HG02938 (cell line): ENCODE measurements at regions not wholly inside any gene's neighbourhood (a gene's known extent, or its start where the extent isn't known, plus 50 kb on each side); places are given as distances from the start of the nearest gene placed in this dataset.
"Not testable (repeated sequence)": the region's sequence is repeated elsewhere in the genome, so short reads cannot be mapped to it uniquely, and the experiment has no call there.

Source experiments
- ATAC-seq: cut with Tn5 transposase; IDR thresholded peaks from one replicate; pipeline ENCODE4 v1.9.1; 2021; ENCODE audit warnings: mild to moderate bottlenecking, moderate library complexity; ENCODE audit not compliant: unreplicated experiment

- no peak for ATAC-seq
These were observed 147.2 kb downstream of the SEM1 start for GRCh38 chr7:96562458-96562857.

DNA sequence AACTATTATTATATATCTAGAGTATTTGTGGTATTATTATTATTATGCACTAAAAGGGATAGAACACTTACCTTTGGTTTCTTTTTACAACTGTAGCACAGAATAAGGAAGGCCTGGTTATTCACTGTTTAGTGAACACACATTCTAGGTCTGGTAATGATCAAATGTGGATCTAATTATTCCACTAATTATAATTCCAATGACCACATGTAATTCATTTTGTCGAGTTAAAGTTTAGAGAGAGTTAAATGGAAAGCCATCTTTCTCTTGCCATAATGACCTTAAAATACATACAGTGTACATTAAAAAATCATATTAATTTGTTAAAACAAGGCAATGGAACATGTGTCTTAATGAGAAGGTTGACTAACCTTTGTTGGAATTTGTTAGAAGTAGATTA lies 147.8 kb downstream of the SEM1 start:
- ATAC-seq = no peak

DNA sequence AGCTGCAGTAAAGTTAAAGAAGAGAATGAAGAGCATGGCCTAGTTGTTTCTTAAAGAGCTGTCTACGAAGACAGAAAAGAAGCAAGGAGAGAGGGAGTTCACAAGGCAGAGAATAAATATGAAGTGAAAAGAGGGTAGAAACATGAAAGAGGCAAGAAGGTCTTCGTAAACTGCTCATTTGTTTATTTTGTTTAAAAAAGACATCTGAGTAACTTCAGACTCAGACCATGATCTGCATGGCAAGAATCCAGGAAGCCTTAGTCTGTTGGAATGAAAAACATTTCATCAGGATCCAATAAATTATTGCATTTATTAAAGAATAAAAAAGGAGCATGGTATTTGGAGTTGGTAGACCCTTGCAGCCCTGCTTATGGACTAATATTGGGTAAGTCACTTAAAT lies 151.1 kb downstream of the SEM1 start:
- no peak for ATAC-seq

GRCh38 chr7:96558093-96558492 lies 151.6 kb downstream of the SEM1 start:
- no peak for ATAC-seq

DNA sequence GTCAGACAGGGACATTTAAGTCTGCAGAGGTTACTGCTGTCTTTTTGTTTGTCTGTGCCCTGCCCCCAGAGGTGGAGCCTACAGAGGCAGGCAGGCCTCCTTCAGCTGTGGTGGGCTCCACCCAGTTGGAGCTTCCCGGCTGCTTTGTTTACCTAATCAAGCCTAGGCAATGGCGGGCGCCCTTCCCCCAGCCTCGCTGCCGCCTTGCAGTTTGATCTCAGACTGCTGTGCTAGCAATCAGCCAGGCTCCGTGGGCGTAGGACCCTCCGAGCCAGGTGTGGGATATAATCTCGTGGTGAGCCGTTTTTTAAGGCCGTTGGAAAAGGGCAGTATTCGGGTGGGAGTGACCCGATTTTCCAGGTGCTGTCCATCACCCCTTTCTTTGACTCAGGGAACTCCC lies 152.0 kb downstream of the SEM1 start:
- not testable (repeated sequence) for ATAC-seq

- ATAC-seq = no peak
These were observed 161.0 kb downstream of the SEM1 start for GRCh38 chr7:96548664-96549063.

GRCh38 chr7:96547371-96547811 lies 162.3 kb downstream of the SEM1 start:
- no peak for ATAC-seq

DNA sequence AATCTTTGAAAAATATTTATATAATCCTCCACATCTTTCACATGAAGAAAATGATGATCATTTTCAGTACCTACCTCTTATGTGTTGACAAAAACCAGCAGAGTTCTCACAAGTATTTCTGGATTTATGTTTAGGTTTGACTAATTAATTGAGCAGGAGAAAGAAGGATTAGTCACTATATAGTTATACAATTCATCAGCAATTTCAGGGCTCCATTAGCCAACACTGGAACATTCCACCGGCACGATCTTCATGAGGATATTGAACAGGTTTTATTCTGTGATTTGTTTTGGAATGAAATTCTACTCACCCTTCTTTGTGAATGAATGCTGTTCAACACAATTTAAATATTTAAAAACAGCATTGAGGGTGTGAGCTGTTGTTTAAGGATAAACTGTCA lies 163.2 kb downstream of the SEM1 start:
- ATAC-seq = no peak

- no peak for ATAC-seq
These were observed 170.2 kb downstream of the SEM1 start for GRCh38 chr7:96539471-96539870.

DNA sequence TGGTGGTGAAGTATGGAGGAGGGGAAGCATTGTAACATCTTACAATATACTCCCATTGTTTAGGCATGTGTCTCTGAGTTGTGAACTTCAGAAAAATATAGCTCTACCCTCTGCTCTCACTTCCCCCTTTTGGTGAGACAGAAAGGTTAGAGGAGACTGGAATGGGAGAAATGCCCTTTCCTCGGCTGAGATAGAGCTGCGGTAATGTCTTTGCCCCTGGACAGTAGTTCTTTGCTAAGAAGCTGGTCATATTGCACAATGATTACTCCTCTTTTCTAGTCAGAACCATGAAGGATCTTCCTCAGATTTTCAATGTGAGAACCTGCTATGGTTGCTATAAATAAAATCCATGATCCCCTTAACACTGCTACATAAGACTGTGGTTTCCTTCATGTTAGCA lies 171.0 kb downstream of the SEM1 start:
- ATAC-seq = no peak

- no peak for ATAC-seq
These were observed 175.4 kb downstream of the SEM1 start for GRCh38 chr7:96534221-96534620.

DNA sequence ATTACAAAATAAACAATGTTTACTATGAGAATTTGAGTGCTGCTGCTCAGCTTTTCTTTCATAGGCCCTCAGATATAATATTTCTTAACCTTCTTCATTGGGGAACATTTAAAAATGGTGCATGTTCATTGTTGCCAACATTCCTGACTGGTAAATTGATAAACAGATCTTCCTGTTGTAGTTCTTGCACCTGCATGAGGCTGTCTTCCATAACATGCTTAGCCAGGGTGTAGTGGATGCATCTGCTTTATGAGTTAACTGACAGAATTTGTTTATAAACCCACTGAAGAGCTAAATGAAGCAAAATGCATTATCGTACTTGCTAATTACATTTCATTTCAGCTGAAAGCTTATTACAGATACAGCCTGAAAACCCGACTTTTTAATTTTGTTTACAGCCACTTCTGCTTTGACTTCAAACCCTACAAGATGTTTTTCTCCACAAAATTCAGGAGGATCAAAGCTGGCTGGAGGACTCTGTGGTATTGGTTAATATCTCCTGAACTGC lies 177.2 kb downstream of the SEM1 start:
- ATAC-seq = no peak

- no peak for ATAC-seq
These were observed 178.3 kb downstream of the SEM1 start for GRCh38 chr7:96531331-96531730.

GRCh38 chr7:96530786-96531185 lies 178.9 kb downstream of the SEM1 start:
- no peak for ATAC-seq

- ATAC-seq = no peak
These were observed 182.4 kb downstream of the SEM1 start for GRCh38 chr7:96527133-96527827.

- no peak for ATAC-seq
These were observed 183.2 kb downstream of the SEM1 start for GRCh38 chr7:96526496-96526895.

GRCh38 chr7:96521068-96521894 lies 188.4 kb downstream of the SEM1 start:
- ATAC-seq = no peak

- ATAC-seq = no peak
These were observed 186.5 kb upstream of the SLC25A13 start for GRCh38 chr7:96508371-96508770.

DNA sequence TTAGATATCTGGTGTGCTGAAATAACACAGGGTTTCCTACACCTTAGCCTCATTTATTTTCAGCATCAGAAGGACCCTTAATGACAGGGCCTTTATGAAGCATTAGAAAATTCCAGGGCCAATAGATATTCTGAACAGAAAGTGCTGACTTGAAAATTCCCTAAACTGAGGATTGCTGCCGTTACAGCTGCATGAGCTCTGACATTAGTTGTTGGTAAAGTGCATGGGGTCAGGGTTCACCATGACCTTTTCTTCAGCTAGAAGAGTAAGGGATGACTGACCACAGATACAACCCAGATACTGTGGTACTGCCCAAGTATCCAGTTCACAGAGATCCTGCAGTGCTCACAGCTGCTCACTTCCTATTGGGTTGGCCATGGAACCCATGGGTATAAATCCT lies 181.7 kb upstream of the SLC25A13 start:
- no peak for ATAC-seq

DNA sequence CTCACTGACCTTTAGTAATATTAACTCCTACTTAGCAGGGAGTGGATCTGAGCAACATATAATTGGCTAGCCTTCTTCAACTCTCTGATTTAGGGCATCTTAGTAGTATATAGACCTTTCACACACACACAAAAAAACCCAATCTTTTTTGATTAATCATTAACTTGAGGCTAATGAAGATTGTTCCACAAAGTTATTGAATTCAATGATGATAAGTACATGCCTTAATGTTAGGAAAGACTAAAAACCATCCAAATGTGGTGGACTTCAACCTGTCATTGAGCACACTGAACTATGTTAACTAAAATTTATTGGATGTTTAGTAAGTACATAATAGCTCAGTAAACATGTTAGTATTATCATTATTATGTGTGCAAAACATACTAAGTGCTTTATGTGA lies 179.4 kb upstream of the SLC25A13 start:
- ATAC-seq = no peak

DNA sequence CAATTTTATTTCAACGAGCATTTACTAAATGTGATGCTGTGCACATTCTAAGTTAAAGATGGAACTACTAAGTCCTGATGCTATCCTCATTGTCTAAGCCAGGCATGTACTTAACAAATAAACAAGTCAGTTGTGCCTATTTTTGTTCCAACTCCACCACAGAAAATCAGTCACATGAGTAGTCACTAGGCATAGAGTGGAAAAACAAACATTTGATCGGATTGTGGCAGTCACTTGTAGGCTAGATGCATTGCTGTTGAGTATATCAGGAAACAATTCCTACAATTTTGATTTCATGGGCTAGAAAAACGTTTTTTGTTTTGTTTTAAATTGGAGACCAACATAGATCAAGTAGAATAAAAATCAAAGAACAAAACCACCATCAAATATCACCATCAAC lies 177.6 kb upstream of the SLC25A13 start:
- ATAC-seq = no peak

- ATAC-seq = no peak
These were observed 175.7 kb upstream of the SLC25A13 start for GRCh38 chr7:96497567-96497966.
